SK-N-DZ (cell line): ENCODE measurements at regions not wholly inside any gene's neighbourhood (a gene's known extent, or its start where the extent isn't known, plus 50 kb on each side); places are given as distances from the start of the nearest gene placed in this dataset.
"Not testable (repeated sequence)": the region's sequence is repeated elsewhere in the genome, so short reads cannot be mapped to it uniquely, and the experiment has no call there.

Experiments used
- DNase-seq: peaks from one replicate; pipeline ENCODE4 v3.0.0-alpha.2; 2015; ENCODE audit warnings: low spot score

GRCh38 chr10:44733501-44734488 lies 177.3 kb upstream of the TMEM72 start:
- DNase-seq = peak; percentile 6

GRCh38 chr10:44742248-44742647 lies 168.9 kb upstream of the TMEM72 start:
- DNase-seq = no peak

GRCh38 chr10:44743535-44743934 lies 167.6 kb upstream of the TMEM72 start:
- DNase-seq = no peak

GRCh38 chr10:44745920-44746319 lies 165.2 kb upstream of the TMEM72 start:
- no peak for DNase-seq

- DNase-seq = no peak
Observed at GRCh38 chr10:44747593-44748172, 163.5 kb upstream of the TMEM72 start.

- DNase-seq = no peak
Observed at GRCh38 chr10:44749151-44749550, 162.0 kb upstream of the TMEM72 start.

- DNase-seq = no peak
Observed at GRCh38 chr10:44752451-44753441, 158.4 kb upstream of the TMEM72 start.

GRCh38 chr10:44754355-44754754 lies 156.8 kb upstream of the TMEM72 start:
- DNase-seq = not testable (repeated sequence)

GRCh38 chr10:44755481-44755880 lies 155.7 kb upstream of the TMEM72 start:
- no peak for DNase-seq

GRCh38 chr10:44756216-44756615 lies 154.9 kb upstream of the TMEM72 start:
- DNase-seq = no peak

GRCh38 chr10:44757551-44758205 lies 153.5 kb upstream of the TMEM72 start:
- DNase-seq = no peak

GRCh38 chr10:44759122-44759521 lies 152.0 kb upstream of the TMEM72 start:
- no peak for DNase-seq

- no peak for DNase-seq
Observed at GRCh38 chr10:44760513-44760912, 150.6 kb upstream of the TMEM72 start.

GRCh38 chr10:44761076-44761475 lies 150.1 kb upstream of the TMEM72 start:
- no peak for DNase-seq

GRCh38 chr10:44763331-44763730 lies 147.8 kb upstream of the TMEM72 start:
- DNase-seq = no peak

GRCh38 chr10:44765299-44765698 lies 145.8 kb upstream of the TMEM72 start:
- DNase-seq = no peak

- DNase-seq = no peak
Observed at GRCh38 chr10:44766631-44767030, 144.5 kb upstream of the TMEM72 start.

GRCh38 chr10:44769450-44769849 lies 141.7 kb upstream of the TMEM72 start:
- DNase-seq = no peak

GRCh38 chr10:44771233-44771995 lies 139.7 kb upstream of the TMEM72 start:
- DNase-seq = no peak

- DNase-seq = no peak
Observed at GRCh38 chr10:44773565-44773964, 137.6 kb upstream of the TMEM72 start.
